ENCODE measurements at regions not wholly inside any gene's neighbourhood (a gene's known extent, or its start where the extent isn't known, plus 50 kb on each side); places are given as distances from the start of the nearest gene placed in this dataset.

DNA sequence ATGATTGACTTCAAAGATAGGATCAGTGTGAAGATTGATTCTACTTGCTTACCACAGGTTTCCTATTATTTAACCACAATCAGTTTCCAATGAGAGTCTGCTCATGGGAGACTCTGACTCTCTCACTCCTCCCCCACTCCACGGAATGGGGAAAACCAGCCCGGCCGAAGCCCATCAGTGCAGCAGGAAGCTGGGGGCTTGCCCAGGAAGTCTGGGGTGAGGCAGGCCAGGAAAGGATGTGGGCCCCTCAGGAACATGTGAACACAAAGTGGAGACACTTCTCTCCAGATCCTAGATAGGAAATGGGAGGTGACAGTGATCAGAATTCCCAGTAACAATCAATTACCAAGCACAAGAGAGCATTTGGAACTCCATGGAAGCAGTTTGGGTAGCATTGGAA, 144.2 kb downstream of the TTLL2 start:
- TF ChIP-seq, protein P1, sequence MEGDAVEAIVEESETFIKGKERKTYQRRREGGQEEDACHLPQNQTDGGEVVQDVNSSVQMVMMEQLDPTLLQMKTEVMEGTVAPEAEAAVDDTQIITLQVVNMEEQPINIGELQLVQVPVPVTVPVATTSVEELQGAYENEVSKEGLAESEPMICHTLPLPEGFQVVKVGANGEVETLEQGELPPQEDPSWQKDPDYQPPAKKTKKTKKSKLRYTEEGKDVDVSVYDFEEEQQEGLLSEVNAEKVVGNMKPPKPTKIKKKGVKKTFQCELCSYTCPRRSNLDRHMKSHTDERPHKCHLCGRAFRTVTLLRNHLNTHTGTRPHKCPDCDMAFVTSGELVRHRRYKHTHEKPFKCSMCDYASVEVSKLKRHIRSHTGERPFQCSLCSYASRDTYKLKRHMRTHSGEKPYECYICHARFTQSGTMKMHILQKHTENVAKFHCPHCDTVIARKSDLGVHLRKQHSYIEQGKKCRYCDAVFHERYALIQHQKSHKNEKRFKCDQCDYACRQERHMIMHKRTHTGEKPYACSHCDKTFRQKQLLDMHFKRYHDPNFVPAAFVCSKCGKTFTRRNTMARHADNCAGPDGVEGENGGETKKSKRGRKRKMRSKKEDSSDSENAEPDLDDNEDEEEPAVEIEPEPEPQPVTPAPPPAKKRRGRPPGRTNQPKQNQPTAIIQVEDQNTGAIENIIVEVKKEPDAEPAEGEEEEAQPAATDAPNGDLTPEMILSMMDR (IDR thresholded peaks at IDR 0.05; ENCODE audit: low read depth, low read length, poor library complexity, severe bottlenecking), result no peak
- no peak for TF ChIP-seq EZH2phosphoT487 (IDR thresholded peaks at IDR 0.05; ENCODE audit: borderline replicate concordance, low read length)

Measured in DOHH2 (cell line).